Erythroblast (primary cell): ENCODE measurements at regions not wholly inside any gene's neighbourhood (a gene's known extent, or its start where the extent isn't known, plus 50 kb on each side); places are given as distances from the start of the nearest gene placed in this dataset.

Experiments
- GATA1 ChIP-seq: IDR thresholded peaks from 2 replicates; pipeline ENCODE4 v1.6.1; 2011; ENCODE audit warnings: low read depth, mild to moderate bottlenecking, control low read depth, low read length, moderate library complexity
- POLR2A ChIP-seq: IDR thresholded peaks from 2 replicates; pipeline ENCODE4 v1.6.1; 2011; ENCODE audit warnings: mild to moderate bottlenecking, low read length

DNA sequence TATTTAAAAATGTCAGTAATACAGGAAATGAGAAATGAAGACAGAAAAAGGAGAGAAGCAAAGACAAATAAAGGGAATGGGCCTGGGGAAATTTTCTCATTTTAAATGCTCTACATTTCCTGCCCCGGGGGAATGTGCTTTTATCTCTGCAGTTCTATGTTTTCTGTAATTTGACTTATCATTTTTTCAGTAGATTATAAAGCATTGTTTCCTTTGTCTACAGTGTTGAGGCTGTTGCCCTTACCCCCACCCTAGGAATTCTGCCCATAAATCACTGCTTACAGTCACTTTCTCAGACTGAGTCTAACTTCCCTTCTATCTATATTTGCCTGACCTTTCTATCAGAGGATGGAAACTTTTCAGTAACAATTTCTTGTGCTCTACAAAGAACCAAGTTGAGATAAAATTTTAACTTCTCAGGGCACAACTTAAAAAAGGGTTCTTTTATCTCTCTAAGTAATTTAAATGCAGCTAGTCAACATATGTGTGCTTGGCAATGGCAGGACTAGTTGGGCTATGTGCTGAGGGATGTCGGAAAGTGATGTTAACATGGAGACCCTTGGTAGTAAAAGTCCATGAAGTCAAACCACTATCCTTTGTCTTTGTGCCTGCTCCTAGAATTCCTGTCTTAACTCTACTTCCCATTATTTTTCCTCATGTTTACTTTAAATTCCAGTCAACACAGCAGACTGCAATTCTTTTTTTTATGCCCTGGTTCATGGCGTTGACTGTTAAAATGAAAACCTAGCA, 146.5 kb upstream of the MMADHC start:
- TF ChIP-seq POLR2A (no peak), GATA1 (no peak)
